RWPE1 (cell line): ENCODE measurements at regions not wholly inside any gene's neighbourhood (a gene's known extent, or its start where the extent isn't known, plus 50 kb on each side); places are given as distances from the start of the nearest gene placed in this dataset.

Experiments used
- CTCF ChIA-PET: fragments of 350-600 bp; sonication (Branson Sonifier 250); formaldehyde crosslinking; extraction: SDS; loops from one replicate; lab custom pipeline; 2021; lab: Yijun Ruan, JAX
- POLR2A ChIA-PET: fragments of 400-600 bp; formaldehyde crosslinking; extraction: SDS; loops from one replicate; lab custom pipeline; 2020; ENCODE audit warnings: antibody characterized with exemption; ENCODE audit not compliant: low non-redundant PET; lab: Yijun Ruan, JAX
- DNase-seq: peaks from one replicate; pipeline ENCODE4 v3.0.0; 2012; ENCODE audit warnings: low spot score
- H3K27ac ChIP-seq: fragments of 450-650 bp; 2 replicates; pipeline ENCODE4 v1.5.1; 2017
- TF ChIP-seq, protein P1 (sequence below): fragments of 450-650 bp; conservative IDR thresholded peaks from 2 replicates; pipeline ENCODE4 v1.5.1; 2017; ENCODE audit warnings: low read depth, mild to moderate bottlenecking

DNA sequence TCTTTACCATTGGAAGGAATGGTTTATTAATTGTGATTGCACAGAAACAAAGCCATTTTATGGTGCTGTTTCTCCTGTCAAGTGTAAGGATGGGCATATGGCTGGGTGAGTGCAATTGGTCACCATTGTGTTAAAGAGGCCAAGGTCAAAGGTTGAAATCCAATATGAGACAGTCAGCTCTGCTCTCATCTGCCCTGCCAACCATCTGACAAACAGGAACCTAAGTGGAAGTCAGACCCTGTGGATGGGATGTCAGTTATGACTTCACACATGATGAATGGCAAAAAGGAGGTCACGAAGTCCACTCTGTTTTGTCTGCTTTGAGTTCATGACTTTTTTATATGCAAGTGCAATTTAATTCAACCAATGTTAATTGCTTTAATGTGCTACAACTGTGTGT, 172.7 kb upstream of the TMEM229A start:
- H3K27ac ChIP-seq = no peak overlapping the region
- no peak for DNase-seq
- TF ChIP-seq, protein P1, sequence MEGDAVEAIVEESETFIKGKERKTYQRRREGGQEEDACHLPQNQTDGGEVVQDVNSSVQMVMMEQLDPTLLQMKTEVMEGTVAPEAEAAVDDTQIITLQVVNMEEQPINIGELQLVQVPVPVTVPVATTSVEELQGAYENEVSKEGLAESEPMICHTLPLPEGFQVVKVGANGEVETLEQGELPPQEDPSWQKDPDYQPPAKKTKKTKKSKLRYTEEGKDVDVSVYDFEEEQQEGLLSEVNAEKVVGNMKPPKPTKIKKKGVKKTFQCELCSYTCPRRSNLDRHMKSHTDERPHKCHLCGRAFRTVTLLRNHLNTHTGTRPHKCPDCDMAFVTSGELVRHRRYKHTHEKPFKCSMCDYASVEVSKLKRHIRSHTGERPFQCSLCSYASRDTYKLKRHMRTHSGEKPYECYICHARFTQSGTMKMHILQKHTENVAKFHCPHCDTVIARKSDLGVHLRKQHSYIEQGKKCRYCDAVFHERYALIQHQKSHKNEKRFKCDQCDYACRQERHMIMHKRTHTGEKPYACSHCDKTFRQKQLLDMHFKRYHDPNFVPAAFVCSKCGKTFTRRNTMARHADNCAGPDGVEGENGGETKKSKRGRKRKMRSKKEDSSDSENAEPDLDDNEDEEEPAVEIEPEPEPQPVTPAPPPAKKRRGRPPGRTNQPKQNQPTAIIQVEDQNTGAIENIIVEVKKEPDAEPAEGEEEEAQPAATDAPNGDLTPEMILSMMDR = no peak
- CTCF ChIA-PET = no interaction called here
- POLR2A ChIA-PET = no interaction called here

DNA sequence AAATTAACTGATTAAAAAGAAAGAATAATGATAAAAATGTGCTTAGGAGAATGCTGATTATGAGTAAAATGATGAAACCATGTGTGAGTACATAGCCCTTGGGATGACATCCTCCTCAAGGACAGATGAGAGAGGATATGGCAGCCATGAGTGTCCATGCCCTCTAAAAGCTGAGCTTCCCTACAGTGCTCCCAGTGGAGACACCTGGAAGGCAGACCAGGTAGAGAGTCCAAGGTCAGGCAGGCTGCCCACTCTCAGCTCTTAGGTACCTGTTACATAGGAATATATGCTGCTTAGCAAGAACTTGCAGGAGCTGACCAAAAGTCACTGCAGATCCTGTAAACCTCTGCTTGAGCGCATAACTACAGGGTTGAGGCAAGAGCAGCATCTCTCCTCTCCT, 169.7 kb upstream of the TMEM229A start:
- POLR2A ChIA-PET = no interaction called here

DNA sequence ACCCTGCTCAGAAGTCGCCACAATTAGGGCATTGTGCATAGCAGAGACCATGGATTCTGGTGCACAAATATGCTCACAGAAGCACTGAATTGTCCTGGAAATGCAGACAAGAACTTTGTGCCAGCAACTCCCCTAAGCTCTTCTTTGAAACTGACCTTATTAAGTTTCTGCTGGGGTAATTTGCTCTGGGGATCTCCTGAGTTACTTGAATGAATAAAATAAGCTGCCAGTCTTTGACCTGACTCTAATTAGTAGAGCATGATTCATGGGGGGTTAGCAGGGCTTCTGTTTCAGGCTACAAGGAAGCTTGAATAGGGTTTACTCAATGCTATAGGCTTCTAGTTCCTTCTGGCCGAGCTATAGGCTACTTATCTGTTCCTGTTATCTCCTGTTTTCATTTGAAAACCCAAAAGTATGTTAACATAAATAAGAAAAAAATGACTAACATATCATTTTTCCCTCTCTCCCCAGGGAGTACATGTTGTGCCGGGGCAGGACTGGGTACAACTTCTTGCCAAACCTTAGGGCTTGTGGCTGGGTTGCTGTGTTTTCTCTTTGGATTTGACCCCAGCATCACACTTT, 169.0 kb upstream of the TMEM229A start:
- POLR2A ChIA-PET = no interaction called here
- no peak for DNase-seq
- TF ChIP-seq, protein P1 = no peak
- CTCF ChIA-PET = interaction anchor here (0.6 kb wide), 1 partner anchor 543 kb away, joined by 3 read pairs; no protein-coding TSS in a partner anchor
- H3K27ac ChIP-seq = no peak overlapping the region

More for the DNA sequence above, 169.7 kb upstream of the TMEM229A start:
- TF ChIP-seq, protein P1 = no peak
- DNase-seq = no peak
- H3K27ac ChIP-seq = no peak overlapping the region
- CTCF ChIA-PET = no interaction called here

DNA sequence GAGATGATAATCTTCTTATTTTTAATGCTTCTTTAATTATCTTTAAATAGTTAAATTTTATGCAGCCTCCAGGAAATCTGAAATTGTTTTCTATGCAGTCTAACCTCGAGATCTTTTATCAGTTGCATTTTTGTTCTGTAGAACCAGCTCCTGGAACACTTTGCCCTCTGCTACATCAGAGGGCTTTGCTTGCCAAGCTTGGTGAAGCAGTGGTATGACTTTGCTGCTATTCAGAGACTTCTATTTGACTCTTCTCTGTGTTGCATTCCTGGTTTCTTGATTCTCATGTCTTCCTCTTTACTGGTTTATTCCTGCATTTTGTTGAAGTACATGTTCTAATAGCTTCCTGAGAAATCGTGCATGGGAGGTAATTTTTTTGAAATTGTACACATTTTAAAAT, 163.7 kb upstream of the TMEM229A start:
- ChIA-PET CTCF (no interaction called here), POLR2A (no interaction called here)
- TF ChIP-seq, protein P1 = no peak
- DNase-seq = no peak
- H3K27ac ChIP-seq = no peak overlapping the region

DNA sequence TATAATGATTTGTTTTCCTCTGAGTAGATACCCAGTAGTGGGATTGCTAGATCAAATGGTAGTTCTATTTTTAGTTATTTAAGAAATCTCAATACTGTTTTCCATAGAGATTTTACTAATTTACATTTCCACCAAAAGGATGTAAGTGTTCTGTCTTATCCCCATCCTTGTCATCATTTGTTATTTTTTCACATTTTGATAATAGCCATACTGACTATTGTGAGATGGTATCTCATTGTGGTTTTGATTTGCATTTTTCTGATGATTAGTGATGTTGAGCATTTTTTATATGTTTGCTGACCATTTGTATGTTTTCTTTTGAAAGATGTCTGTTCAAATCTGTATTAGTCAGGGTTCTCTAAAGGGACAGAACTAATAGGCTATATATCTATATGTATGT, 160.0 kb upstream of the TMEM229A start:
- no peak overlapping the region for H3K27ac ChIP-seq
- DNase-seq = no peak
- ChIA-PET CTCF (no interaction called here), POLR2A (no interaction called here)
- TF ChIP-seq, protein P1 = no peak

DNA sequence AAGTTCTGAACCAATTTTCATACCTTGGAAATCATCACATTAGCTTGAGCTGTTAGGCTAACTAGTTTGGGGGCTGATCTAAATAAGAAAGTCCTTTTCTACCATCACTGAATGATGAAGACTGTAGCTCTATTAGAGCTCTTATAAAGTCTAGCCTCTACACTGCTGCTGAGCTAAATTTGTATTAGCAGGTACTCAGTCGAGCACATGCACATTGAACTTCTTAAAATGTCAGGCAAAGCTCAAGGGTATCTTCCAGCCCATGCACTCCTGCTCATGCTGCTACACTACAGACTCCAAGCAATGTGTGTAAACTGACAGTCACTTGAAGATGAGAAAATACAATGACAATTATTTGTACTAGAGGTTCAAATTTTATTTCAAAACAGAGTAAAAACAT, 158.8 kb upstream of the TMEM229A start:
- ChIA-PET POLR2A (no interaction called here), CTCF (no interaction called here)
- no peak for DNase-seq
- TF ChIP-seq, protein P1 = no peak
- no peak overlapping the region for H3K27ac ChIP-seq
